Fibroblast of lung (primary cell): ENCODE measurements at regions not wholly inside any gene's neighbourhood (a gene's known extent, or its start where the extent isn't known, plus 50 kb on each side); places are given as distances from the start of the nearest gene placed in this dataset.

Experiments
- DNase-seq, 2 donors: peaks; one replicate each; pipeline versions ENCODE4 v3.0.0 to v3.0.0-alpha.2; 2010; ENCODE audit warnings: low read depth in 2 of 2
- H2AFZ ChIP-seq: 2 replicates; pipeline ENCODE4 v1.5.1; 2012; ENCODE audit warnings: low read length, control low read depth, inconsistent platforms
- H3K27ac ChIP-seq: 2 replicates; pipeline ENCODE4 v1.5.1; 2011; ENCODE audit warnings: low read length, control low read depth; ENCODE audit not compliant: insufficient read depth
- H3K27me3 ChIP-seq: 2 replicates; pipeline ENCODE4 v1.5.1; 2011; ENCODE audit warnings: mild to moderate bottlenecking, low read length; ENCODE audit not compliant: control insufficient read depth, insufficient read depth
- H3K36me3 ChIP-seq: 2 replicates; pipeline ENCODE4 v1.5.1; 2011; ENCODE audit warnings: low read length; ENCODE audit not compliant: control insufficient read depth, insufficient read depth
- H3K4me1 ChIP-seq: 2 replicates; pipeline ENCODE4 v1.5.1; 2011; ENCODE audit warnings: low read length; ENCODE audit not compliant: control insufficient read depth, insufficient read depth; ENCODE audit errors: extremely low read depth
- H3K4me2 ChIP-seq: 2 replicates; pipeline ENCODE4 v1.5.1; 2011; ENCODE audit warnings: low read length, control low read depth; ENCODE audit not compliant: insufficient read depth; ENCODE audit errors: extremely low read depth
- H3K4me3 ChIP-seq, 4 experiments: fragments of 200-600 bp in 1 of 4; sonication (generic) in 1 of 4; replicated peaks in 1 of 4; 2 replicates each; pipeline ENCODE4 v1.5.1; 2011 to 2016; ENCODE audit warnings: low read length in 4 of 4, low read depth in 3 of 4, mild to moderate bottlenecking in 3 of 4, control low read depth in 2 of 4, inconsistent platforms in 1 of 4, mixed read lengths in 1 of 4; ENCODE audit not compliant: insufficient read depth in 1 of 4; ENCODE audit errors: control extremely low read depth in 1 of 4
- H3K79me2 ChIP-seq: 2 replicates; pipeline ENCODE4 v1.5.1; 2012; ENCODE audit warnings: mild to moderate bottlenecking, low read length, inconsistent platforms; ENCODE audit not compliant: control insufficient read depth, insufficient read depth
- H3K9ac ChIP-seq: 2 replicates; pipeline ENCODE4 v1.5.1; 2011; ENCODE audit warnings: mild to moderate bottlenecking, low read length, control low read depth; ENCODE audit not compliant: insufficient read depth
- H3K9me3 ChIP-seq: 2 replicates; pipeline ENCODE4 v1.5.1; 2012; ENCODE audit warnings: low read depth, low read length; ENCODE audit not compliant: control insufficient read depth, insufficient read depth
- H4K20me1 ChIP-seq: 2 replicates; pipeline ENCODE4 v1.5.1; 2011; ENCODE audit warnings: low read length; ENCODE audit not compliant: control insufficient read depth, insufficient read depth; ENCODE audit errors: extremely low read depth
- EZH2 ChIP-seq: IDR thresholded peaks from 2 replicates; pipeline ENCODE4 v1.5.1; 2012; ENCODE audit warnings: low read length, control low read depth, mild to moderate bottlenecking; ENCODE audit errors: missing control alignments
- TF ChIP-seq, protein P1 (sequence below), 2 donors: IDR thresholded peaks in 1 of 2; conservative IDR thresholded peaks in 1 of 2; 1 replicate in 1 of 2; 2 replicates in 1 of 2; pipeline ENCODE4 v1.5.1; 2011 to 2012; ENCODE audit warnings: low read length in 2 of 2, control low read depth in 1 of 2, inconsistent platforms in 1 of 2, low read depth in 1 of 2, mild to moderate bottlenecking in 1 of 2

DNA sequence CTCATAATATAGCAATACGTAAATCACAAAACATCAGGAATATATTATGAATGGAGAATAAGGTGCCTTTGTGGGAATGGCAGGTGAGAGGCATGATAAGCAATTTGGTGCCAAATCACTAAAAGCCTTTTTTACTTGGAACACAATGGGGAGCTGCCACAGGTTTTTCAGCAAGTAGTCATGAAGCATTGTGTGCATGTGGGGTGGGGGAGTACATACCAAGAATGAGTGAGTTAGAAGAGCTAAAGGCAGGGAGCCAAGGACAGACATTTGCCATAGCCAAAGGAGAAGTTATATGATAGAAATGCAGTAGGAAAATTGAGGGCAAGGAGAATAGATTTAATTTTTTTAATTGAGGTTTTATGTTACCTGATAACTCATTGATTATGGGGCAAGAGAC lies 445.0 kb upstream of the SMC2 start:
- Histone ChIP-seq H2AFZ (no peak overlapping the region), H3K4me2 (no peak overlapping the region), H4K20me1 (no peaks in the 10 kb centered on the region), H3K9ac (no peak overlapping the region), H3K27me3 (no peaks in the 10 kb centered on the region), H3K79me2 (no peaks in the 10 kb centered on the region), H3K27ac (no peak overlapping the region), H3K4me1 (no peaks in the 10 kb centered on the region), H3K36me3 (no peaks in the 10 kb centered on the region), H3K9me3 (no peaks in the 10 kb centered on the region), H3K4me3 (no peak overlapping the region)
- no peak for DNase-seq
- no peak for TF ChIP-seq EZH2
- TF ChIP-seq, protein P1, sequence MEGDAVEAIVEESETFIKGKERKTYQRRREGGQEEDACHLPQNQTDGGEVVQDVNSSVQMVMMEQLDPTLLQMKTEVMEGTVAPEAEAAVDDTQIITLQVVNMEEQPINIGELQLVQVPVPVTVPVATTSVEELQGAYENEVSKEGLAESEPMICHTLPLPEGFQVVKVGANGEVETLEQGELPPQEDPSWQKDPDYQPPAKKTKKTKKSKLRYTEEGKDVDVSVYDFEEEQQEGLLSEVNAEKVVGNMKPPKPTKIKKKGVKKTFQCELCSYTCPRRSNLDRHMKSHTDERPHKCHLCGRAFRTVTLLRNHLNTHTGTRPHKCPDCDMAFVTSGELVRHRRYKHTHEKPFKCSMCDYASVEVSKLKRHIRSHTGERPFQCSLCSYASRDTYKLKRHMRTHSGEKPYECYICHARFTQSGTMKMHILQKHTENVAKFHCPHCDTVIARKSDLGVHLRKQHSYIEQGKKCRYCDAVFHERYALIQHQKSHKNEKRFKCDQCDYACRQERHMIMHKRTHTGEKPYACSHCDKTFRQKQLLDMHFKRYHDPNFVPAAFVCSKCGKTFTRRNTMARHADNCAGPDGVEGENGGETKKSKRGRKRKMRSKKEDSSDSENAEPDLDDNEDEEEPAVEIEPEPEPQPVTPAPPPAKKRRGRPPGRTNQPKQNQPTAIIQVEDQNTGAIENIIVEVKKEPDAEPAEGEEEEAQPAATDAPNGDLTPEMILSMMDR (conservative IDR thresholded peaks at IDR 0.05 in 1 of 2, IDR thresholded peaks at IDR 0.05 in 1 of 2; ENCODE audit: low read depth in 1 of 2, low read length in 2 of 2): no peak

DNA sequence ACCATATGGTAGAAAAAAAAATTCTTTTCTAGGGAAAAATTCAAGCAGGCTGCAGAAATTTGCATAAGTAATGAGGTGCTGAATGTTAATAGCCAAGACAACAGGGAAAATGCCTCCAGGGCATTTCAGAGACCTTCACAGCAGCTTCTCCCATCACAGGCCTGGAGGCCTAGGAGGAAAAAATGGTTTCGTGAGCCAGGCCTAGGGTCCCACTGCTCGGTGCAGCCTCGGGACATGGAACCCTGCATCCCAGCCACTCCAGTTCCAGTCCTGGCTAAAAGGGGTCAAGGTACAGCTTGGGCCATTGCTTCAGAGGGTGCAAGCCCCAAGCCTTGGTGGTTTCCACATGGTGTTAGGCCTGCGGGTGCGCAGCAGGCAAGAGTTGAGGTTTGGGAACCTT lies 436.0 kb upstream of the SMC2 start:
- no peak overlapping the region for H3K27ac ChIP-seq
- no peaks in the 10 kb centered on the region for H3K79me2 ChIP-seq
- no peaks in the 10 kb centered on the region for H3K27me3 ChIP-seq
- no peaks in the 10 kb centered on the region for H3K9me3 ChIP-seq
- no peaks in the 10 kb centered on the region for H3K36me3 ChIP-seq
- no peaks in the 10 kb centered on the region for H3K4me1 ChIP-seq
- no peak overlapping the region for H2AFZ ChIP-seq
- TF ChIP-seq, protein P1 (conservative IDR thresholded peaks at IDR 0.05 in 1 of 2, IDR thresholded peaks at IDR 0.05 in 1 of 2; ENCODE audit: low read depth in 1 of 2, low read length in 2 of 2): no peak
- no peak for TF ChIP-seq EZH2
- no peak overlapping the region for H3K9ac ChIP-seq
- no peaks in the 10 kb centered on the region for H4K20me1 ChIP-seq
- no peak overlapping the region for H3K4me3 ChIP-seq
- H3K4me2 ChIP-seq: no peak overlapping the region
- DNase-seq: no peak

DNA sequence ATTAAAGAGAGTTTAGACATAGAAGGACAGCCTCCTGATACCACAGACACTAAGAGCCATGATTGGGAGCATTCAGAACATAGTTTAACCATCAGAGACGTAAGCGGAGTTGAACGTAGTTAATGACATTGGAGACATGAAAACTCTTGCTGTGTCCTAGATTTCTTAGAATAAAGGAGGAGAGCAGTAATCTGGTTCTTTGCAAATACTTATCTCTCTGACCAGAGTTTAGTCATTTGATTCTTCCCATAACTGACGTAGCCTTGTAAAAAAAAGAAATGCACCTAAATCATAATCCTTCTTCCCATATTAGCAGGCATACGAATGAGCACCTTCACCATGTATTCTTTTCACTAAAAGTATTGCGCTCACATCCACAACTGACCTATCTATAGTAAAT lies 433.3 kb upstream of the SMC2 start:
- no peak overlapping the region for H3K4me3 ChIP-seq
- no peak overlapping the region for H2AFZ ChIP-seq
- no peaks in the 10 kb centered on the region for H3K4me1 ChIP-seq
- no peak overlapping the region for H3K4me2 ChIP-seq
- no peaks in the 10 kb centered on the region for H3K27me3 ChIP-seq
- no peak overlapping the region for H3K9ac ChIP-seq
- TF ChIP-seq EZH2: no peak
- TF ChIP-seq, protein P1 (conservative IDR thresholded peaks at IDR 0.05 in 1 of 2, IDR thresholded peaks at IDR 0.05 in 1 of 2; ENCODE audit: low read depth in 1 of 2, low read length in 2 of 2): no peak
- DNase-seq: no peak
- no peaks in the 10 kb centered on the region for H3K9me3 ChIP-seq
- H3K27ac ChIP-seq: no peak overlapping the region
- no peaks in the 10 kb centered on the region for H3K79me2 ChIP-seq
- H3K36me3 ChIP-seq: no peaks in the 10 kb centered on the region
- H4K20me1 ChIP-seq: no peaks in the 10 kb centered on the region
